T47D (cell line): ENCODE measurements at regions not wholly inside any gene's neighbourhood (a gene's known extent, or its start where the extent isn't known, plus 50 kb on each side); places are given as distances from the start of the nearest gene placed in this dataset.

Experiments
- DNase-seq, 2 experiments: peaks; one replicate each; pipeline versions ENCODE4 v3.0.0 to v3.0.0-alpha.2; 2011 to 2012; ENCODE audit warnings: low read depth in 1 of 2, low spot score in 1 of 2
- JUND ChIP-seq: IDR thresholded peaks from 2 replicates; pipeline ENCODE4 v1.6.1; 2012; ENCODE audit warnings: low read depth
- in situ Hi-C: cut with HindIII; loops from 2 replicates; pipeline ENCODE4 v1.10.0; 2016; ENCODE audit warnings: low sequenced_read_pairs, low pct_unique_long_range_greater_than_20kb

DNA sequence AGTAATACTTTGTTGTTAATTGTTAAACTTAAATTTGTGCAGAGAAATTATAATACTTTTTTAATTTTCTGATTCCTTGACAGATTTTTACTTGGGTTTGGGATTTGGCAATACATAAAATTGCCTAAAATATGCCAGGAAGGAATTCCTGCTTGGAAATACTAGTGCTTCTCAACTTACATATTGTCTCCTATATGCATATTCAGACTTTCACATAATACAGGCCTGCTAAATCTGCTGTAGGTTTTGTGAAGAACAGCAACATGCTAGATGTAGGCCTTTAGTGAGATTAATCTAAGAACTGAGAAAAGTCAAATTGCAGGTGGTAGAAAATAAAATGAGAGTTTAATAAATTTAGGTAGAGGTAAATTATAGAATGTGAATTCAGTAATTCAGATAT, 468.5 kb upstream of the MIS18BP1 start:
- no peak for DNase-seq
- in situ Hi-C loops: no loop called here
- no peak for TF ChIP-seq JUND

DNA sequence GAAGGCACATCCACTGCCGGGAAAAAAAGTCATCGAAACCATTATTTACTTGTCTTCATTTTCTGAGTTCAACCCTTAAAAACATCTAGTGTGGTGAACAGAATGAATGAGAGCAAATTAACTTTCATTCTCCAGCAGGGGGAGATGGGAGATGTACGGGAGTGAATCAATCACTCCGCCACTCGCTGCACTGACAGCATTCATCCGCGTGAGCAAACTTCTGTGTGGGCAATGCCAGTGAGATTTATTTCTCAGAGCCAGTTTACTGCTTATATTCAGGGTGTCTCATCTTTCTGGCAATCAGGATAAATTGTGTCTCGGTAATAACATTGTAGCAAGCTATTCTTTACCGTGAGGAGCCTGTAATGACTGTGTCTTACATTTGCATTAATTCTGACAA, 463.6 kb upstream of the MIS18BP1 start:
- peak; percentile 22 to 85 for DNase-seq
- in situ Hi-C loops: no loop called here
- no peak for TF ChIP-seq JUND

DNA sequence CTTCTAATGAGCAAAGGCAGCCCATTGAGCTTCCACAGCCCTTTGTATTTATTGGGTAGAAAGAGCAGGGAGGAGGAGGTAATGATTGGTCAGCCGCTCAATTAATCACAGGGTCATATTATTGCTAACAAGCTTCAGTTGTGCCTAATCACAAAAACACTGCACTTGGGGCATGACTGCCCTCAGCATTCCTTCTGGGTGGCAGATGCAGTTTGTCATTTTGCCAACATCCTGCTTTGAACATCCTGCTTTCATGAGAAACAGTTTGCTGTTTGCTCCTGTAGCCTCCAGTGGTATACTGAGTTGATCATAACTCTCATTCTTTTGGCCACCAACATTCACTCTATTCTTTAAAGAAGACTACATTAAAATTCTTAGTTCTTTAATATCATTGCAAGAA, 462.9 kb upstream of the MIS18BP1 start:
- in situ Hi-C loops: no loop called here
- peak in 1 of 2 experiments; percentile 72 for DNase-seq
- TF ChIP-seq JUND: no peak

DNA sequence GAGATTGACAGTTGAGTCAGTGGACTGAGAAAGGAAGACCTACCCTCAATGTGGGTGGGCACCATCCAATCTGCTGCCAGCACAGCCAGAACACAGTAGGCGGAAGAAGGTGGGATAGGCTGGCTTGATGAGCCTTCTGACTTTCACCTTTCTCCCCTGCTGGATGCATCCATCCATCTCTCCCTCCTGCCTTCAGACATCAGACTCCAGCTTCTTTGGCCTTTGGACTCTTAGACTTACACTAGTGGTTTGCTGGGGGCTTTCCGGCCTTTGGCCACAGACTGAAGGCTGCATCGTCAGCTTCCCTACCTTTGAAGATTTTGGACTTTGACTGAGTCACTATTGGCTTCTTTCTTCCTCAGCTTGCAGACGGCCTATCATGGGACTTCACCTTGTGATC, 456.5 kb upstream of the MIS18BP1 start:
- TF ChIP-seq JUND: no peak
- in situ Hi-C loops: no loop called here
- no peak for DNase-seq

DNA sequence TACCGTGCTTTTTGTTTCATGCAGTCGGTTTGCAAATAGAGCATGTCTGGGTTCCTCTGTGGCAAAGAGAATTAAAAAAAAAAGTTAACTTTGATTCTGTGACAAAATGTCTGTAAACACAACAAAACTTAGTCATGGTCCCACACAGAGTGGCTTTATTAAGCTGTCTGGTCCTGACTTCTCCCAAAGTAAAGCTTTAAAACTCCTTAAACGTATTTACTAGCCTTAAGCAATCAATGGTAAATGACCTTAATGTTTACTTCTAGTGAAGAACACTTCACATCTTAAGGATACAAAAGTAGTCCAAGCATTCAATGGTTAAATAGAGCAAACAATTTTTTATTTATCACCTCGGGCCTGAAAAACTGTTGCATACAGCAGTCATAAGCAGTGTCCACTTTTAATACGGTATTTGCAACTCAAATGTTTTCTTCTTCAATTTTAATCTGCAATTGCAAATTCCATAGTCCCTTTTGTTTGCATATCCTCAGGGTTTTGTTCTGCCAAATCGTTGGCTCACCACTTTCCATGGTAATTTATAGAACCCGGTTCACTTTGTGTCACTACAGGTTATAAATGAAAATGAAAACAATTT, 453.0 kb upstream of the MIS18BP1 start:
- TF ChIP-seq JUND: peak; percentile 35
- in situ Hi-C loops: no loop called here
- peak in 1 of 2 experiments; percentile 71 for DNase-seq

DNA sequence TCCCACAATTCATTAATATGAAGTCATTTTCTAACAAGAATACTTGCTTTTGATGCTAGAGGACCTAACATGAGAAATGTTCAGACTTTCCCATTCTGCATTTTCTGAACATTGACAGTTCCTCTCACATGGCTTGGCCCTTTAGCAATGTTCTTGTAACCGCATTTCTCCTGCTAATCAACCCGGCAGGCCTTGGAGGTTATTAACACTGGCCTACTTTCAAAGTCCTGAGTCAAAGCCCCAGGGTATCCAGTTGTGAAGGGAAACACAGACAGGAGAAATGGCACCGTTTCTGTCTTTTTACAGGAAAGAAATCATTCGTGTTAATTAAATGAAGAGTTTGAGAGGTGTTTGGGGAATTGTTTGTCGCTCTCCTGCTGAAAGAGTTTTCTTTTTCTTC, 446.5 kb upstream of the MIS18BP1 start:
- no peak for DNase-seq
- in situ Hi-C loops: no loop called here
- TF ChIP-seq JUND: no peak

DNA sequence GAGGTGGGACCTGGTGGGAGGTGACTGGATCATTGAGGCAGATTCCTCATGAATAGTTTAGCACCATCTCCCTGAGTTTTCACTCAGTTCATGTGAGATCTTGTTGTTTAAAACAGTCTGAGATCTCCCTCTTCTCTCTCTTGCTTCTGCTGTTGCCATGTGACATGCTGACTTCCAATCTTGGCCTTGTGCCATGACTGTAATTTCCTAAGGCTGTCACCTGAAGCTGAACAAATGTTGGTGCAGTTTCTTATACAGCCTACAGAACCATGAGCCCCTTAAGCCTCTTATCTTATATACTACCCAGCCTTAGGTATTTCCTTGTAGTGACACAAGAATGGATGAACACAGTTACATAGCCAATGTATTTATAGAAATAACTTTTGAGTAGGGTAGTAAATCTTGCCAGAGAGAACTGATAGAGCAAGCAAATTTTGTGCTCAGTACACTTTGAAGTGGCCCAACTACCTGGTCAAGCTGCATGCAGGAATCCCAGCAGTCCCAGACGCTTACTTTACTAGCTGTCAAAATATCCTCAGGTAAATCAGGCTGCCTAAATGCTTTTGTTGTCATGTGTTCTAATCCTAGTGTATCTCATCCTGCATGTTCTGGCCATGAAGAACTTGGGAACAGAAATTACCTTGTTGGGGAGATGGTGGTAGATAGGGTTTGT, 445.6 kb upstream of the MIS18BP1 start:
- peak in 1 of 2 experiments; percentile 83 for DNase-seq
- TF ChIP-seq JUND: no peak
- in situ Hi-C loops: no loop called here

DNA sequence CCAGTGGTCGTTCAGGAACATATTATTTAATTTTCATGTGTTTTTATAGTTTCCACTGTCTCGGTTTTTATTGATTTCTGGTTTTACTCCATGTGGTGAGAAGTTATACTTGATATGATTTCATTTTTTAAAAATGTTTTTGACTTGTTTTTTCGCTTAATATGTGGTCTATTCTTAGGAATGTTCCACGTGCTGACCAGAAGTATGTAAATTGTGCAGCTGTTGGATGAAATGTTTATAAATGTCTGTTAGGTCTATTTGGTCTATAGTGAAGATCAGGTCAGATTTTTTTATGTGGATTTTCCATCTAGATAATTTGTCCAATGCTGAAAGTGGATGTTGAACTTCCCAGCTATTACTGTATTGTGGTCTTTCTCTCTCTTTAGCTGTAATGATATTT, 433.8 kb upstream of the MIS18BP1 start:
- TF ChIP-seq JUND: no peak
- DNase-seq: no peak
- in situ Hi-C loops: no loop called here

DNA sequence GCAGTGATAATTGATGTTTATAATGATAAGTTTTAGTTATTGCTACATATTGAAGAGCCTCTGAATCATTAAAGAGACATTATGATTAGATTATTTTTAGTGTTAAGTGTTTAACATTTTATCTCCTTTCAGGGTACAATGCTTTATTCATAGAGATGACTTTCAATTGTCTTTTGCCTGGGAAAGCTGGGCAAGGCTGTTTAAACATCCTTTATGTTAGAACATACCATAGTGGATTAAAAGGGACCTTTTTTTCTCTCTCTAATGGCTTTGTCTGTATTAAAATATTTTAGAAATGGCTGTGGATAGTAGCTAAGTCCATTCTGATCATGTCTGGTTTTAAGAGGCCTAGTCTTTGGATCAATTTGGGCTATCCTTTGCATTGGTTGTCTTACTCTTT, 427.5 kb upstream of the MIS18BP1 start:
- TF ChIP-seq JUND: no peak
- DNase-seq: no peak
- in situ Hi-C loops: no loop called here

DNA sequence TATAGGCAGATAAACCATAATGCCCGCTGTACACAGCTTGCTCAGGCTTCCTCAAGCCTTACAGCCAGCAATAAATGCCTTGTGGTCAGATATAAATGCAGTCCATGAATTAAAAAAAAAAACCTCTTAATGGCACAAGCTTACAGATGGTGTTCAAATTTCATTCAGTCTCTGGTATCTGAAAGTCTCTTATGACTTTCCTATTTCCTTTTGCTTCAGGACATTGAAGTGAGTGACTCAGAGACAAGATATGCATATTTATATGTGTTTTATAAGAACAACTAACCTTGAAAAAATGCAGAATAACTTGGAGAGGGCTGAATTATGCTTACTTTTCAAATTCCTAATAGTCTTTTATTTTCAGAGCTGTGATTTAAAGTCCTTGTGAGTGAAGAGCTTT, 426.9 kb upstream of the MIS18BP1 start:
- in situ Hi-C loops: no loop called here
- peak; percentile 86 for TF ChIP-seq JUND
- DNase-seq: peak in 1 of 2 experiments; percentile 20

DNA sequence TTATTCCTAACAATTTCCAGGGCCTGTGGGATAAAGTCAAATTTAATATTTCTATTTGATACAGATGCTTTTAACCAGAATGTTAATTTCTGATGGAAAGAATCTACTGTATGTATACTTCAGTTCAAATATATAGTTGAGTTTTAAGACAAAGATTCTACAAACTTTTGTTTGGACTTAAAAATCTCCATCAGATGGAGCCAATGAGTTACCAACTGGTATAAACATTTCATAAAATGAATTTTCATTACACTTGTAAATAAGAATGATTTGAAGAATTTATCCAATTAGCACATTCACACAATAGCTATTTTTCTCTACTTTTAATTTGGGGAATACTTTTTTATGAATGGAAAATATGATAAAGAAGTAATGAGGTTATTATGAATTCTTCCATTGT, 425.2 kb upstream of the MIS18BP1 start:
- no peak for TF ChIP-seq JUND
- in situ Hi-C loops: no loop called here
- DNase-seq: peak in 1 of 2 experiments; percentile 8

DNA sequence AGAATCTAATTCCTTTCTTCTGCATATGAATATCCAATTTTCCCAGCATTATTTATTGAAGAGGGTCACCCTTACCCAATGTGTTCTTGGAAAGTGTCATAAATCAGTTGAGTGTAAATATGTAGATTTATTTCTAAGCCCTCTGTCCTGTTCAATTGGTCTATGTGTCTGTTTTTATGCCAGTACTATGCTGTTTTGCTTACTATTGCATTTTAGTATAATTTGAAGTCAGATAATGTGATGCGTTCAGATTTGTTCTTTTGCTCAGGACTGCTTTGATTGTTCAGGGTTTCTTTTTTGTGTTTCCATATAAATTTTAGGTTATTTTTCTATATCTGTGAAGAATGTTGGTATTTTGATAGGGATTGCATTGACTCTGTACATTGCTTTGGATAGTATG, 420.4 kb upstream of the MIS18BP1 start:
- no peak for TF ChIP-seq JUND
- in situ Hi-C loops: no loop called here
- no peak for DNase-seq

DNA sequence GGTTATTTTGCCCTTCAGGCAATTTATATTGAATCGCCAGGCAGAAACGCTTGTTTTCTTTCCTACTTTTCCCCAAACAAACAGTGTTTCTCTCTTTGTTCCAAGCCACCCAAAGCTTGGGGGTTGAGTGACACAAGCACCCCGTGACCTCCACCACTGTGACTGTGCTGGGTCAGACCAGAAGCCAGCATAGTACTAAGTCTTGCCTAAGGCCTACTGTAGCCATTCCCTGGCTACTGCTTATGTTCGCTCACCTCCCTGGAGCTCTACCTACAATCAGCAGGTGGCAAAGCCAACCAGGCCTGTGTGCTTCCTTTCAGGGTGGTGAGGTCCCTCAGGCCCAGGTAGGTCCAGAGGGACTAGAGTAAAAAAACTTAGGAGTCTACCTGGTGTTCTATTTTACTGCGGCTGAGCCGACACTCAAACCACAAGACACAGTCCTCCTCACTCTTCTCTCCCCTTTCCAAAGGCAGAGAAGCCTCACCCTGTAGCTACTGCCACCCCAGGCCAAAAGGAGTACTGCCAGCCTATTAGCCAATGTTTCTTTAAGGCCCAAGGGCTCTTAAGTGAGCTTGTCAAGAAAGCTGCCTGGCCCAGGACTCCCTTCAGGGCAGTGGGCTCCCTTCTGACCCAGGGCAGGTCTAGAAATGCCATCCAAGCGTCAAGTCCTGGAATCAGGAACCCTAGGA, 411.8 kb upstream of the MIS18BP1 start:
- DNase-seq: peak in 1 of 2 experiments; percentile 33
- TF ChIP-seq JUND: no peak
- in situ Hi-C loops: no loop called here
